ENCODE measurements at regions not wholly inside any gene's neighbourhood (a gene's known extent, or its start where the extent isn't known, plus 50 kb on each side); places are given as distances from the start of the nearest gene placed in this dataset.

GRCh38 chr15:96181217-96181616, 149.3 kb upstream of the NR2F2 start:
- H3K9ac ChIP-seq (ENCODE audit: low read length) = peak overlapping the region; percentile 78
- H3K9me3 ChIP-seq (ENCODE audit: control insufficient read depth, low read length) = no peaks in the 10 kb centered on the region
- H3K36me3 ChIP-seq (ENCODE audit: control insufficient read depth, insufficient read depth, low read length, severe bottlenecking) = no peaks in the 10 kb centered on the region
- H3K27me3 ChIP-seq (replicated peaks; ENCODE audit: control insufficient read depth, insufficient read depth, low read length) = no peaks in the 10 kb centered on the region
- H3K4me3 ChIP-seq (ENCODE audit: low read length) = peak overlapping the region; percentile 65
- H3K4me1 ChIP-seq (ENCODE audit: control insufficient read depth, insufficient read depth, low read length) = peaks cover 32% of the 10 kb centered on the region
- DNase-seq (ENCODE audit: low read depth) = no peak

DNA sequence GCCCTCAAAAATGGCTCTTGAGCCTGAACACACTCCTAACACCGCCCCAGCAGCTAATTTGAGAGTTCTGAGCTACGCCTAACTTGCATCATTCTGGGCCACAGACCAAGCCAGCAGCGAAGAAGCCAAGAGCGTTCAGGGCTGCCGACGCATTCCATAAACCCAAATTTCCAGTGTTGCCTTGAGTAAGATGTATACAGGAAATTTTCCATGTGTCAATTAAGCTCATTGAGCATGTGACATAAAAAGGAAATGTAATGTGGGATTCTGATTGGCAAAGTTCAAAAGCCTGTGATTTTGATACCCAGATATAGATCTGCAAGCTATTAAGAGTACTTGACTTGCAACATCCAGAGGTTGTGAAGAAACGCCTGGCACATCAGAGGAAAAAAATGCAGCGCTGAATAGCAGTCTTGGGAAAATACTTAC, 148.6 kb upstream of the NR2F2 start:
- H3K9me3 ChIP-seq (ENCODE audit: control insufficient read depth, low read length) = no peaks in the 10 kb centered on the region
- H3K9ac ChIP-seq (ENCODE audit: low read length) = peak overlapping the region; percentile 78
- peak; percentile 95 for DNase-seq (ENCODE audit: low read depth)
- H3K4me1 ChIP-seq (ENCODE audit: control insufficient read depth, insufficient read depth, low read length) = peaks cover 32% of the 10 kb centered on the region
- H3K36me3 ChIP-seq (ENCODE audit: control insufficient read depth, insufficient read depth, low read length, severe bottlenecking) = no peaks in the 10 kb centered on the region
- peak overlapping the region; percentile 65 for H3K4me3 ChIP-seq (ENCODE audit: low read length)
- no peaks in the 10 kb centered on the region for H3K27me3 ChIP-seq (replicated peaks; ENCODE audit: control insufficient read depth, insufficient read depth, low read length)

DNA sequence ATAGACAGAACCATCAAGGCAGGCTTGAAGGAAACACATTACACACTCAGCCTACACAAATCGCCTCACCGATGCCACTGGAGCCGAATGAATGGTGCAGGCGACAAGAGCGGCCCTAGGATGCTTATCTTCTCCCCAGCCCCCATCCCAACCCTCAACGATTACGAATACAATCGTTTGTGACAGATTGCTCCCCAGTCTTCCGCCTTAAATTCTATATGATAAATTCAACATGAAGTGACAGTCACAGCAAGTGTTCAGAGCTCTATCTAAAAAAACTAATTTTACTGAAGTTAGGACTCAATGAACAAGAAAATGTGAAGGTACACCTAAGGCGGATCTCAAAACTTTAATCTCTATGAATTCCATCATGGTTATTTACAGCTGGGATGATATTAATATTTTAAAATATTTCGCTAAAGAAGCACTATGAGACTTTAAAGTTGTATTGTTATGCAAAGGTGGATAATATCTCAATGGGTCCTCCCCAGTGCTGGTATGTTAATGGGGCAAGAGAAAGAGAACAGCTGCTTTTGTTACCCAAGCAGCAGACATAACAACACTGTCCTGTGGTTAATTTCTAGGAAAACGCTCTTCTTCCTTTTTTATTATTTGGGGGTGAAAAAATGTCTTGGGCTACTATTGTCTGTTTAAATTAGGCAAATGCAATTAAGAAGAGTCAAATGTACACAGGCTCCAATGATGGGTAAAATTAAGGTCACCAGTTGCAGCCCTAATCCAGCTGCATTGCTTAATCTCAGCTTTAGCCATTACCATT, 147.6 kb upstream of the NR2F2 start:
- no peak for DNase-seq (ENCODE audit: low read depth)
- Histone ChIP-seq H3K4me3 (ENCODE audit: low read length) (no peak overlapping the region), H3K9ac (ENCODE audit: low read length) (peak overlapping the region; percentile 78), H3K9me3 (ENCODE audit: control insufficient read depth, low read length) (no peaks in the 10 kb centered on the region), H3K4me1 (ENCODE audit: control insufficient read depth, insufficient read depth, low read length) (peaks cover 33% of the 10 kb centered on the region), H3K36me3 (ENCODE audit: control insufficient read depth, insufficient read depth, low read length, severe bottlenecking) (no peaks in the 10 kb centered on the region), H3K27me3 (replicated peaks; ENCODE audit: control insufficient read depth, insufficient read depth, low read length) (no peaks in the 10 kb centered on the region)

GRCh38 chr15:96183514-96183850, 147.0 kb upstream of the NR2F2 start:
- H3K4me1 ChIP-seq (ENCODE audit: control insufficient read depth, insufficient read depth, low read length) = peaks cover 36% of the 10 kb centered on the region
- no peak overlapping the region for H3K9ac ChIP-seq (ENCODE audit: low read length)
- no peak for DNase-seq (ENCODE audit: low read depth)
- no peaks in the 10 kb centered on the region for H3K27me3 ChIP-seq (replicated peaks; ENCODE audit: control insufficient read depth, insufficient read depth, low read length)
- no peaks in the 10 kb centered on the region for H3K36me3 ChIP-seq (ENCODE audit: control insufficient read depth, insufficient read depth, low read length, severe bottlenecking)
- no peak overlapping the region for H3K4me3 ChIP-seq (ENCODE audit: low read length)
- no peaks in the 10 kb centered on the region for H3K9me3 ChIP-seq (ENCODE audit: control insufficient read depth, low read length)

DNA sequence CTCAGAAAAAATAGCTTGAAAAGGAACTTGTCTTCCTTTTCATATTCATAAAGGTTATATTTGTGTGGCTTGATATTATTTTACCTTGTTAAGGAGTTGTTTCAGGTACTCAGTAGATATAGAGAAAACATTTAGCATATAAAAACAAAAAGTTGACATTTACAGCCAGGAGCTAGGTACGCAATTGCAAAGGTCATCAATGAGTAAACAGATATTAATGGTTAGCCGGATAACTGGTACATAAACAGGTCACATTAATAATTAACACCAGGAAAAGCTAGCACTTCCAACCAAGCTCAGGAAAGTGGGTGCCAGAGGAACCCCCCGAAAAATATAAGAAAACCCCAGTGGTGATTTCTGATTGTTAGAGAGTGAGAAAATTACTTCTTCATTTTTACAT, 146.6 kb upstream of the NR2F2 start:
- Histone ChIP-seq H3K4me1 (ENCODE audit: control insufficient read depth, insufficient read depth, low read length) (peaks cover 36% of the 10 kb centered on the region), H3K9me3 (ENCODE audit: control insufficient read depth, low read length) (no peaks in the 10 kb centered on the region), H3K36me3 (ENCODE audit: control insufficient read depth, insufficient read depth, low read length, severe bottlenecking) (no peaks in the 10 kb centered on the region), H3K27me3 (replicated peaks; ENCODE audit: control insufficient read depth, insufficient read depth, low read length) (no peaks in the 10 kb centered on the region), H3K9ac (ENCODE audit: low read length) (no peak overlapping the region), H3K4me3 (ENCODE audit: low read length) (no peak overlapping the region)
- DNase-seq (ENCODE audit: low read depth) = no peak

GRCh38 chr15:96184297-96184696, 146.2 kb upstream of the NR2F2 start:
- no peaks in the 10 kb centered on the region for H3K27me3 ChIP-seq (replicated peaks; ENCODE audit: control insufficient read depth, insufficient read depth, low read length)
- H3K9ac ChIP-seq (ENCODE audit: low read length) = no peak overlapping the region
- H3K4me3 ChIP-seq (ENCODE audit: low read length) = no peak overlapping the region
- H3K4me1 ChIP-seq (ENCODE audit: control insufficient read depth, insufficient read depth, low read length) = peaks cover 36% of the 10 kb centered on the region
- H3K9me3 ChIP-seq (ENCODE audit: control insufficient read depth, low read length) = no peaks in the 10 kb centered on the region
- no peaks in the 10 kb centered on the region for H3K36me3 ChIP-seq (ENCODE audit: control insufficient read depth, insufficient read depth, low read length, severe bottlenecking)
- DNase-seq (ENCODE audit: low read depth) = no peak

GRCh38 chr15:96186105-96186504, 144.4 kb upstream of the NR2F2 start:
- no peaks in the 10 kb centered on the region for H3K9me3 ChIP-seq (ENCODE audit: control insufficient read depth, low read length)
- H3K4me3 ChIP-seq (ENCODE audit: low read length) = no peak overlapping the region
- H3K36me3 ChIP-seq (ENCODE audit: control insufficient read depth, insufficient read depth, low read length, severe bottlenecking) = no peaks in the 10 kb centered on the region
- H3K4me1 ChIP-seq (ENCODE audit: control insufficient read depth, insufficient read depth, low read length) = peaks cover 23% of the 10 kb centered on the region
- H3K9ac ChIP-seq (ENCODE audit: low read length) = no peak overlapping the region
- no peaks in the 10 kb centered on the region for H3K27me3 ChIP-seq (replicated peaks; ENCODE audit: control insufficient read depth, insufficient read depth, low read length)
- no peak for DNase-seq (ENCODE audit: low read depth)

GRCh38 chr15:96187341-96188305, 142.9 kb upstream of the NR2F2 start:
- no peaks in the 10 kb centered on the region for H3K36me3 ChIP-seq (ENCODE audit: control insufficient read depth, insufficient read depth, low read length, severe bottlenecking)
- no peaks in the 10 kb centered on the region for H3K9me3 ChIP-seq (ENCODE audit: control insufficient read depth, low read length)
- no peak for DNase-seq (ENCODE audit: low read depth)
- H3K27me3 ChIP-seq (replicated peaks; ENCODE audit: control insufficient read depth, insufficient read depth, low read length) = no peaks in the 10 kb centered on the region
- H3K4me1 ChIP-seq (ENCODE audit: control insufficient read depth, insufficient read depth, low read length) = peaks cover 11% of the 10 kb centered on the region
- H3K9ac ChIP-seq (ENCODE audit: low read length) = no peak overlapping the region
- H3K4me3 ChIP-seq (ENCODE audit: low read length) = no peak overlapping the region

- DNase-seq (ENCODE audit: low read depth) = no peak
- Histone ChIP-seq H3K27me3 (replicated peaks; ENCODE audit: control insufficient read depth, insufficient read depth, low read length) (no peaks in the 10 kb centered on the region), H3K9ac (ENCODE audit: low read length) (no peak overlapping the region), H3K4me1 (ENCODE audit: control insufficient read depth, insufficient read depth, low read length) (no peaks in the 10 kb centered on the region), H3K9me3 (ENCODE audit: control insufficient read depth, low read length) (no peaks in the 10 kb centered on the region), H3K4me3 (ENCODE audit: low read length) (no peak overlapping the region), H3K36me3 (ENCODE audit: control insufficient read depth, insufficient read depth, low read length, severe bottlenecking) (no peaks in the 10 kb centered on the region)
Observed at GRCh38 chr15:96197721-96198120, 132.8 kb upstream of the NR2F2 start.

- H3K27me3 ChIP-seq (replicated peaks; ENCODE audit: control insufficient read depth, insufficient read depth, low read length) = no peaks in the 10 kb centered on the region
- no peak overlapping the region for H3K4me3 ChIP-seq (ENCODE audit: low read length)
- no peaks in the 10 kb centered on the region for H3K36me3 ChIP-seq (ENCODE audit: control insufficient read depth, insufficient read depth, low read length, severe bottlenecking)
- no peak overlapping the region for H3K9ac ChIP-seq (ENCODE audit: low read length)
- no peaks in the 10 kb centered on the region for H3K4me1 ChIP-seq (ENCODE audit: control insufficient read depth, insufficient read depth, low read length)
- DNase-seq (ENCODE audit: low read depth) = no peak
- no peaks in the 10 kb centered on the region for H3K9me3 ChIP-seq (ENCODE audit: control insufficient read depth, low read length)
Observed at GRCh38 chr15:96199111-96199510, 131.4 kb upstream of the NR2F2 start.

GRCh38 chr15:96200357-96200967, 130.0 kb upstream of the NR2F2 start:
- Histone ChIP-seq H3K4me3 (ENCODE audit: low read length) (no peak overlapping the region), H3K9me3 (ENCODE audit: control insufficient read depth, low read length) (no peaks in the 10 kb centered on the region), H3K27me3 (replicated peaks; ENCODE audit: control insufficient read depth, insufficient read depth, low read length) (no peaks in the 10 kb centered on the region), H3K9ac (ENCODE audit: low read length) (no peak overlapping the region), H3K36me3 (ENCODE audit: control insufficient read depth, insufficient read depth, low read length, severe bottlenecking) (no peaks in the 10 kb centered on the region), H3K4me1 (ENCODE audit: control insufficient read depth, insufficient read depth, low read length) (no peaks in the 10 kb centered on the region)
- DNase-seq (ENCODE audit: low read depth) = no peak

Measured in adipocyte (in vitro differentiated cells).